RCC 7860 (cell line): ENCODE measurements at regions not wholly inside any gene's neighbourhood (a gene's known extent, or its start where the extent isn't known, plus 50 kb on each side); places are given as distances from the start of the nearest gene placed in this dataset.
"Not testable (repeated sequence)": the region's sequence is repeated elsewhere in the genome, so short reads cannot be mapped to it uniquely, and the experiment has no call there.

Experiments used
- DNase-seq: peaks from one replicate; pipeline ENCODE4 v3.0.0-alpha.2; 2015; ENCODE audit warnings: low spot score
- FAIRE-seq: peaks from 2 replicates; lab custom pipeline; 2012; peaks lifted over from hg19 to GRCh38; lab: Jason Lieb, UNC

DNA sequence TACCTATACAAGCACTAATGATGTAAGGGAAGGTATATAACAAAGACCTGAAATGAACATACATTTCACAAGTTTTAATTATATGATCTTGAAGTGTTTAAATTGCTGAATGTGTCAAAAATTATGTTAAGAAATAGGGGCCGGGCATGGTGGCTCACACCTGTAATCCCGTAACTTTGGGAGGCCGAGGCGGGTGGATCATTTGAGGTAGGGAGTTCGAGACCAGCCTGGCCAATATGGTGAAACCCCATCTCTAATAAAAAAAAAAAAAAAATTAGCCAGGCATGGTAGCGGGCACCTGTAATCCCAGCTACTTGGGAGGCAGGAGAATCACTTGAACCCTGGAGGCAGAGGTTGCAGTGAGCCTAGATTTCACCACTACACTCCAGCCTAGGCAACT lies 537.4 kb upstream of the STEAP1 start:
- FAIRE-seq, DNase-seq: not testable (repeated sequence)

DNA sequence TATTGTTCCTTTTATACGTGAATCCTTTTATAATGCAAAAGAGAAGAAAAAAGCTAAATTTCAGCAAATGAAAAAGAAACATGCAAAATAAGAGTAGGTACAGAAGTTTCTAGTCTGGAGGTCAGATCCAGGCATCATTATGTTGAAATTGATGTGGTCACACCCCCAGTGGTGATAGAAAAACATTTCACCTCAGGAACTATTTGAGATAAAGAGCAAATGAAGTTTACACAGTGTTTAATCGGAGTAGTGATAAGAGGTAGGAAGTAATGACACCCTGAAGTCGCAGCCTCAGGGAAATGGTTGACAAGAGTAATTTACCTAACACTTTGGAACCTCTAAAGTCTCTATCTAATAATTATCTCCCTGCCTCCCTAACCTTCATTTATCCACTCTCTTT lies 536.0 kb upstream of the STEAP1 start:
- DNase-seq (no peak), FAIRE-seq (no peak)

DNA sequence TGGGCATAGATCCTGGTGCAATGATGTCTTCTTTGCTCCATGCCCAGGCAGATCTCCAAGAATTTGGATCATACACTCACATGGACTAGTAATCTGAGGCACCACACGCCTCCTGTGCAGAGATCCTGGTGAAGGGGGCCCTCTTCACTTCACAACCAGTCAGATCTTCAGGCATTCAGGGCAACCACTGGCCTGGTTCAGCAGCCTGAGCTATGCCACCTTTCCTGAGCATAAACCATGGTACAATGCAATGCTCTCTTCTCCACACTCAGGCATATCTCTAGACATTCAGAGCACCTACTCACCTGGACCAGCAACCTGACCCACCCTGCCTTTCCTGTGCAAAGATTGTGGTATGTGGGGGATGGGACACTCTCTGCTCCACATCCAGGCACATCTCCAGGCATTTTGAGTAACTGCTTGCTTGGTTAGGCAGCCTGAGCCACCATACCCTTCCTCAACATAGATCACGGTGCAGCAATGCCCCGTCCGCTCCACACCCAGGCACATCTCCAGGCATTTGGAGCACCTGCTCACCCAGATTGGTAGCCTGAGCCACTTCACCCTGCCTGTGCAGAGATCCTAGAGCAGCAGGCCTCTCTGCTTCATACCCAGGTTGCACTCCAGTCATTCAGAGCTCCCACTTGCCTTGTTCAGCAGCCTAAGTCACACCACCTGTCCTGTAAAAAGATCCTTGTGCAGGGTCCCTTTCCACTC lies 532.2 kb upstream of the STEAP1 start:
- DNase-seq = no peak
- no peak for FAIRE-seq

DNA sequence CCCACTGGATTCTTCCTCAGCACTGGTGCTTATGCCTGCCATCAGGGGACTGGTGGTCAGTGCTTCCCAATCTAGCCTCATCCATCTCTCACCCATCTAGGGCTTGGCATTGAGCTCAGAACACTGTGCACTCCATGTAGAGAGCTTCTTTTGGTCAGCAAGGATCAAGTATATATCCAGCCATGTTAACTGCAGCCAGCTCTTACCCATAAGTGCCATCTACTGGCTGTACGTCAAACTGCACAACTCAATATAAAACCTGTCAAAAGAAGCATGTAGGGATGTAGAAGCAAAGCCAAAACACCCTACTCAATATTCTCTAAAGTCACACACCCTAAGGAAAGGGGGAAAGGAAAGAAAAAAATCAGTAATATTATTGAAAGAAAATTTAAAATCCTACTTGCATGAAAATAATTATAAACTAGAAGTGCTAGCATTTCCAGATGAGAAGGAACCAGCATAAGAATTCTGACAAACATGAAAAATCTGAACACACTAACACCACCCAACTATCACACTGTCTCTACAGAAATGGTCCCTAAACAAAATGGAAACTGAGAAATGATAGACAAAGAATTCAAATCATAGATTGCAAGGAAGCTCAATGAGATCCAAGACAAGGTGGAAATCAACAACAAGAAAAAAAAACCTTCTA lies 531.1 kb upstream of the STEAP1 start:
- DNase-seq (peak; percentile 35), FAIRE-seq (no peak)

DNA sequence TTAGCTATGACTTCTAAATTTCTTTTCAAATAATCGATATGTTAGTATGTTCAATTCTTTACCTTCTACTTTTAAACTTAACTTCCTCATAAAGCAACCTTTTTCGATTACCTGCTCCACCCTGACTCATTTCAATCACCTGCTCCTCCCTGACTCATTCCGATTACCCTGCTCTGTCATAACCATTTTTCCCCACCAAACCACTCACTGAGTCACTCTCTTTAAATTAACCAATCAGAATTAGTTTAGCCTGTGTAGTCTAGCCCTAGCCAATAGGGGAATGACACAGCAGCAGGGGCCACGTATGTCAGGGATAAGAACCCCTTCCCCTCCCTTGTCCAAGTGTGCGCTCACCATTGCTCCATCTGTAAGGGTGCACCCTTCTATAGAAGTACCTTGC lies 530.1 kb upstream of the STEAP1 start:
- not testable (repeated sequence) for DNase-seq, FAIRE-seq

DNA sequence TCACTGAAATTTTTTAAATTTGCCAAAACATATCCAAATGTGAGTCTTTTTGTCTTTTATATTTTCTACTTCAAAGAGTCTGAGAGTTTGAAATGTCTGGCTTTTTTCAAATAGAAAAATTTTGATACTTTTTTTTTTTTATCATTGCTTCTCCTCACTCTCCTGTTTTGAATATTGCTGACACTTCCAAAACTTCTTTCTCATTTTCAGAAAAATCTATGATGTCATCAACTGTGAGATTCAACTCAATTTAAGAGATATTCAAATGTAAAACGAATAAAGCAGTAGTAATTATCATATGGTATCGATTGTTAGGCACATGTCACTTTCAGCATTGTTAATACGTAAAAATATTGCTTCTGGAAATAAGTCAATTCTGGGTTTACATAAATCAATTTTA lies 505.8 kb upstream of the STEAP1 start:
- DNase-seq (no peak), FAIRE-seq (no peak)

DNA sequence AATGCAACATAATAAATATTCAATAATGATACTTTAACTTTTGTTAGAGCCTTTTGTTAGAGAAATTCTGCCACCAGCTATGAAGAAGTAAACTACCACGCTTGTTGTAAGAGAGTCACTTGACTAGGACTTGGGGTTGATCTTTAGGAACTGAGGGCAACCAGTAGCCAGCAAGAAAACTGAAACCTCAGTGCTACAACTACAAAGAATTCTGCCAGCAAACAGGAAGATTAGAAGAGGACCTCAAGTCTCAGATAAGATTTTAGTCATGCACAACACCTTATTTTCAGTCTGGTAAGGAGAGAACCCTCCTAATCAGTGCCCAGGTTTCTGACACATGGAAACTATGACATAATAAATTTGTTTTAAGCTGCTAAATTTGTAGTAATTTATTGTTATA lies 498.3 kb upstream of the STEAP1 start:
- FAIRE-seq = no peak

DNA sequence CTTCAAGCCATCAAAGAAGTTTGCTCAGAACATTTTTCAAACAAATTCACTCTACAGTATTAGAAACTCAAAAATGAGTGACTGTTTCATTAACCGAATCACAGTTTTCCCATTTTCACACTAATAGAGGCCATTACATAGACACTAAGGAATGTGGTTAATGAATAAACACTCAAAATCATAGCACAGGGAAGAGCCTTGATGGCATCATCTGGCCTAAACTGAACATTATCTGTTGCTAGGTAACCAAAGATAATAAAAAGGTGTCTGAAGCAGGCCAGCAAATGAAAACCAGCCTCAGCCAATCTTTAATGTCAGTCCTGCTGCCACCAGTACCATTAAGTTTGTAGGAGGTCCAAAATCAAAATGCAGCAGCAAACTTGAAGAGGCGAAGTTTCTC lies 492.4 kb upstream of the STEAP1 start:
- DNase-seq = peak; percentile 31

More for the DNA sequence above, 498.3 kb upstream of the STEAP1 start:
- DNase-seq = no peak

DNA sequence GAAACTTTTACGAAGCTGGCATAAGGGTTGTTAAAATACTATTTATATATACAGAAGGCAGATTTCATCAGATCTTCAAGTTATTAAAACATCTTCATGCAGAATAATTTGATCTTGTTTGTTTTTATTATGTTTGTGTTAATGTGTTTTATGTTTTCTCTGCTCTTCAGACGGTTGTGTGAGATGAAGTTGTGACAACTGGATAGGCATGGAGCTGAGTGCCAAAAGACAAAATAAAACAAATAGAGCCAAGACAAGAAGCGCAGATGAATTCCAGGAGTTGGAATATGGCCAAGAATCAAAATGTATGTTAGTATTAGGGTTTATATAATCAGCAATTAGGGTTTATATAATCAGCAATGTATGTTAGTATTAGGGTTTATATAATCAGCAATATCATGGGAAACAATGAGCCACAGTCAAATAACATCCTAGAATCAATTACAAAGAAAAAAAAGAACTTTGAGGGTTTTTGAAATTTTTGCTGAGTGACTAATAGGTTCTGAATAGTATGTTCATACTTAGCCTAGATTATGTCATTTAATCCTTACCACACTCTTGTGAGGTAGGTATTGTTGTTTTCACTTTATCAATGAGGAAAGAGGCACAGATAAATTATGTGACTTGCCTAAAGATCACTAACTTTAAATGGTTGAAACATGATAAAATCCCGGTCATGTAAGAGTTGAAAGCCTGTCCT lies 488.0 kb upstream of the STEAP1 start:
- DNase-seq = no peak
- FAIRE-seq = no peak

More for the DNA sequence above, 492.4 kb upstream of the STEAP1 start:
- no peak for FAIRE-seq

DNA sequence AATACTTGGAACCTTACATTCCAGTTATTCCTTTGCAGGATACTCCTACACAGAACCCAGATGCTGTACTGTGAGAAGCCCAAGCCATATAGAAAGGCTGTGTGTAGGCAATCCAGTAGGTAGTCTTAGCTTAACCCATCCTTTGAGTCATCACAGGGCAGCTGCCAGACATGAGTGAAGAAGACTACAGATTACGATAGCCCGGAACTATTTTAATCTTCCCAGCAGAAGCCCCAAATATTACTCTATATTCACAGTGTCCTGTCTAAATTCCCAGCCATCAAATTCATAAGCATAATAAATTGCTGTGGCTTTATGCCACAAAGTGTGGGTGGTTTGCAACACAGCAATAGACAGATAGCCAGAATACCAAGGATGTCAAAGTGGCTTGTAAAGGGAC lies 474.1 kb upstream of the STEAP1 start:
- FAIRE-seq = no peak
- no peak for DNase-seq

DNA sequence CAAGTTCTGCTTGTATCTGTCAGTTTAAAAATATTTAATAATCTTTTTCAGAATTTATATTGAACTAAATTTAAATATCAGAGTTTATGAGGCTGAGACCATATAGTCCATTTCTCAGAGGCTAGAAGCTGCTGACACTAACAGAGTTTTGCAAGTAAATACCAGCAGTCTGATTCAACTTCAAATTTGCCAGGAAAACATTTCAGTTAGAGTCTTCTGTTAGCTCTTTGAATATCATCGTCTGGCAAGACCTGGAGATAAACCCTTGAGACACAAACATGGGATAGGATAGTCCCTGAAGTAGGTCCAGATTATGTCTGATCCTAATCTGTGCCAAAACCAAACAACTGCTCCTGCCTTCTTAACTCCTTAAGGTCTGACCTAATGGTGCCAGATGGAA lies 472.8 kb upstream of the STEAP1 start:
- FAIRE-seq = no peak
- DNase-seq = no peak

DNA sequence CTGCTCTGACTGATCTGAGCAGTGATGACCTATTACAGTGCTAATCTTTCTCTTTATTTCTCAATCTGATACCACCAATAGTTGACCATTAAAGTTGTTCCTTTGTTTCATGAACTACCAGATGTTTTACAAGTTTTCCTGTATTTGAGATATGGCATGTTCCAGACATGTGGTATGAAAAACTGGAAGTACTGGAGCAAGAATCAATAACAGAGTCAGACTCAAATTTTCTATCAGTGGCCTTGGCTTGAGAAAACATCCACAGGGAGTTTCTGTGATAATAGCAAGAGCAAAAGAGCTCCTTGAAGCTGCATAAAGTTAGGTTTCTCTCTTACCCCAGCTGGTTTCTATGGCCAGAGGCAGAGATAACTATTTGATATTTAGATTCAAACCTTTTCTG lies 469.0 kb upstream of the STEAP1 start:
- no peak for FAIRE-seq
- no peak for DNase-seq

DNA sequence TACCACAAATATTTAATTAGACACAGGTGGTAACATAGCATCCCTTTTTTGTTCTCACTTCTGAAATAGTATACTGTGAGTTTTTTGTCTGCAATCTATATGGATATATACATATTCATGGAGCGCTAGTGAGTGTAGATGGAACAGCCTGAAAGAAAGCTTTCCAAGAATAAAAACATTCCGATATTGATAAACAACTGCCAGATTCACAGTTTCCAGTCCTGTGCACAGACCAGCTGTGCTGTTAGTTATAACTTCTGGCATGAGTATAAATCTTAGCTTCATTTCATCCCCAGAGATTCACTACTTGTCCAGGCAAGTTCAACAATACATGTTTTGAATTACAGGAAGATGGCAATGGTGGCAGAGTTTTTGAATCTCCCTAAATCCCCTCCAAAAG lies 467.1 kb upstream of the STEAP1 start:
- DNase-seq (no peak), FAIRE-seq (no peak)

DNA sequence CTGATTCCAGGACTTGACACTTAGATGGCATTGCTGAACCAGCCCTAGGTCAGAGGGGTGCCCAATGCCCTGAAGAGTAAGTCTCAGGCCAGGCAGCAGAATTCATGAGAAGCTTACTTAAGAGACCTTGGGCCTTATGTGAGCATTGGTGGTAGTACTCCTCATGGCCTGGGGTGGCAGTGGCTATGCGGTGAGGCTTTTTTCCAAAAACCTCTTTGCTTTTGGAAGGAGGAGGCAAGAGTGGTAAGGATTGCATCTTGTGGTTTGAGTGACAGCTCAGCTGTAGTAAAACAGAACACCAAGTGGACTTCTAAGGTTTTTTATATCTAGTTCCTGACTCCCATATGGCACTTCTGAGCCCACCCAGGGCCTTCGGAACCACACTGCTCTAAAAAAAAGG lies 459.0 kb upstream of the STEAP1 start:
- FAIRE-seq (no peak), DNase-seq (no peak)

DNA sequence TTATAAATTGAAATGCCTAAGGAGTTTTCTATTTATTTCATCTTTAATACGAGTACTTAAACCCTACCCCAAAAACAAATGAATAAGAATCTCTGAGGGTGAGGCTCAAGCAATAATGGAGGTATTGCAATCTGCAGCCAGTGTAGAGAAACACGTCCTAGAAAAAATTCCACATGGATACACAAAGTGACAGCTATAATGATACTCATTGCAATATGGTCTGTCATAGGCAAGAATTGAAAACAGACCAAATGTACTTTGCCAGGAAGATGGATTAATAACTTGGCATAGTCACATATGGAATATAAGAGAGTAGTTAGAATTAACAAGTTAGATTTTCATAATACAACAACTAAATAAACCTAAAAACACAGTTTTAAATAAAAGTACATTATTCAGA lies 440.1 kb upstream of the STEAP1 start:
- no peak for FAIRE-seq
- DNase-seq = no peak

DNA sequence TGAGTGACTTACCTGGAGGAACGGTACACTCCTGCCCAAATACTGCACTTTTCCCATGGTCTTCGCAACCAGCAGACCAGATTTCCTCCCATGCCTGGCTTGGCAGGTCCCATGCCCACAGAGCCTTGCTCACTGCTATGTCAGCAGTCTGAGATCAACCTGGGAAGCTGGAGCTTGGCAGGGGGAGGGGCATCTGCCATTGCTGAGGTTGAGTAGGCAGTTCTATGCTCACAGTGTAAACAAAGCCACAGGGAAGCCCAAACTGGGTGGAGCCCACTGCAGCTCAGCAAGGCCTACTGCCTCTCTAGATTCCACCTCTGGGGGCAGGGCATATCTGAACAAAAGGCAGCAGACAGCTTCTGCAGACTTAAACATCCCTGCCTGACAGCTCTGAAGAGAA lies 435.3 kb upstream of the STEAP1 start:
- DNase-seq, FAIRE-seq: not testable (repeated sequence)

DNA sequence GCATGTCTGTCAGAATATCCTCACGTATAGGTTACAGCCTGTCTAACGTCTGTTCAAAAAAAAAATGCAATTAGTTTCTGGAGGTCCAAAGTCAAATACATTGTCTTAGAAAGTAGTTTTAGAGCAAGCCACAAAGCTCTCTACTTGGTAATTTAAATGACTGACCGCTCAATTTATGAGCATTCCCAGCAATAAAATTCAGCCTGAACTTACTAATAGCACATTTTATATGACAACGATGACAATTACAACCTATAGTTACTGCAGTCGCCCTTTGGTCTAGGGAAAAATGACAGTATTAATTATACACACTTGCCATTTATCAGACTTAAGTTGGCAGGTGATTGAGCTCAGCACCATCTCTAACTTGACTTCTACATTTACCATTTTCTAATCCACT lies 425.8 kb upstream of the STEAP1 start:
- FAIRE-seq (no peak), DNase-seq (no peak)

DNA sequence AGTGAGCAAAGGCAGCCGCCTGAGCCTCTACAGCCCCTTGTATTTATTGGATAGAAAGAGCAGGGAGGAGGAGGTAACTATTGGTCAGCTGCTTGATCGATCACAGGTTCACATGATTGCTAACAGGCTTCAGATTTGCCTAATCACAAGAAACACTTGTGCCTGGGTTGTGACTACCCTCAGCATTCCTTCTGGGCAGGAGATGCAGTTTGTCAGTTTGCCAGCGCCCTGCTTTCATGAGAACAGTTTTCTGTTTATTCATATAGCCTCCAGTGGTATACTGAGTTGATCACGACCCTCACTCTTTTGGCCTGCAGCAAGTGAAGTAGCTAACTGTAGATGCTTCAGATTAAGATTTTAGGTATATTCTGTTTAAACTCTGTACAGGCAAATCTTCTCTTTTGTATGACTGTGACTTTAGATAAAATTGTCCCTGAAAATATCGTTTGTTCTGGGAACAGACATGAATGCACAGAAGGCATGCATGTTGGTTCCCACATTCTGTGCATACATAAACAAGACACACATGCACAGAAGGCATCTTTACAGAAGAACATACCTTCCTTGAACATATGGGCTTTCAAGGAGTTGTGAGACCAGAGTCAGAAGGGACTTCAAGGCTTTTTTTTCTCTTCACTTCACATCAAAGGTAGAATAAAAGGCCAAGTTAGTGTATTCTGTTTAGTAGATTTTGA lies 422.4 kb upstream of the STEAP1 start:
- no peak for FAIRE-seq
- DNase-seq = no peak

DNA sequence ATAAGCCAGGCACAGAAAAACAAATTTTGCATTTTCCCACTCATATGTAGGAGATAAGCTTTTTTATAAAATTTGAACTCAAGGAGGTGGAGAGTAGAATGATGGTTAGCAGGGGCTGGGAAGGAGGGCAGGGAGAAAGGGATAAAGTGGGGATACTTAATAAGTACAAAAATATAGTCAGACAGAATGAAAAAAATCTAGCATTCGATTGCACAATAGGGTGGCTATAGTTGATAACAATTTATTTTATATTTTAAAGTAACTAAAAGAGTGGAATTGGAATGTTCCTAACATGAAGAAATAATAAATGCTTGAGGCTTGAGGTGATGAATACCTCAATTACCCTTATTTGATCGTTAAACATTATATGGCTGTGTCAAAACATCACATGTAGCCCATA lies 415.7 kb upstream of the STEAP1 start:
- DNase-seq (no peak), FAIRE-seq (no peak)

DNA sequence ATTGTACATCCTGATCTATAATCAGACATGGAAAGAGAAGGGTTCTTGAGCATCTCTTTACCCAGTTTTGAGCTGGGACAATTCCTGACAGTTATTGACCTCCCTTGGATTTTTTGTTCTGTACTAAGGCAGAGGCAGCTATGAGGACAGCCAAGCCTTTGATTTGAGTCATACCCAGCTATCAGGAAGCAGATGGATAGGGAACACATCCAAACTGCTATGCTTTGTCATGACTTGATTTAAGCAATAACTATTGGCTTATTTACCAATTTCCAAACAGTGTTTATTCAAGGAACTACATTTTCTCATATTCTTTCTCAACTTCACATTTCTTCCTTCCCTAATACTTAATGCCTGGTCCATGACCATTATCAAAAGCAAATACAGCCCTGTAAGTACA lies 396.4 kb upstream of the STEAP1 start:
- DNase-seq = no peak

DNA sequence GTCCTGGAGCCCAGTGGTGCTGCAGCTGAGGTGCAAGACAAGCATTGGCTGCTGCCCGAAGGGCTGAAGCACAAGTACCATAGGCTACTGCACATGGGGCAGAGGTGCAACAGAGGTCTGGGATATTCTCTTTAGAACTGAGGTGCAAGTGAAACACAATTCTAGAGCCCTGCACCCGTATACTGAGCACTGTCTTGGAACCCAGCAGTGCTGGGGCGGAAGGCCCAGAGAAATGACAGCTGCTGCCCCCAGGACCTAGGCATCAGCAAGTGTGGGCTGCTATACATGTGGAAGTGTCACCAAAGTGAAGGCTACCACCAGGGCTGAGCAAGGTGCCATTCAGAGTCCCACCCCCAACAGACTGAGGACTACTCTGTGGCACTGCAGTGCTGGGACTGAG lies 393.6 kb upstream of the STEAP1 start:
- no peak for FAIRE-seq
- no peak for DNase-seq

More for the DNA sequence above, 396.4 kb upstream of the STEAP1 start:
- no peak for FAIRE-seq
